GM23338 (cell line): ENCODE measurements at regions not wholly inside any gene's neighbourhood (a gene's known extent, or its start where the extent isn't known, plus 50 kb on each side); places are given as distances from the start of the nearest gene placed in this dataset.

Experiments used
- ATAC-seq: fragments of 200-7000 bp; cut with Tn5 transposase; 3 replicates; pipeline ENCODE4 v1.9.1; 2020
- DNase-seq: peaks from one replicate; pipeline ENCODE4 v3.0.0-alpha.2; 2015; ENCODE audit warnings: low spot score
- H2AFZ ChIP-seq: fragments of 200-600 bp; sonication (generic); 2 replicates; pipeline ENCODE4 v1.8.0; 2016; ENCODE audit warnings: antibody characterized with exemption, mild to moderate bottlenecking, moderate library complexity
- H3F3A ChIP-seq: fragments of 200-600 bp; sonication (generic); replicated peaks from 2 replicates; pipeline ENCODE4 v1.8.0; 2017; ENCODE audit warnings: antibody characterized with exemption, mixed run types, low read depth
- H3K27ac ChIP-seq: fragments of 200-600 bp; sonication (generic); 2 replicates; pipeline ENCODE4 v1.6.1; 2016; ENCODE audit warnings: low read depth
- H3K27me3 ChIP-seq: fragments of 200-600 bp; sonication (generic); 2 replicates; pipeline ENCODE4 v1.8.0; 2016; ENCODE audit warnings: mild to moderate bottlenecking, mixed run types, moderate library complexity; ENCODE audit not compliant: insufficient read depth
- H3K36me3 ChIP-seq: fragments of 200-600 bp; sonication (generic); 2 replicates; pipeline ENCODE4 v1.8.0; 2016; ENCODE audit warnings: mild to moderate bottlenecking; ENCODE audit not compliant: insufficient read depth
- H3K4me1 ChIP-seq: fragments of 200-600 bp; sonication (generic); 2 replicates; pipeline ENCODE4 v1.8.0; 2016; ENCODE audit warnings: mild to moderate bottlenecking, moderate library complexity; ENCODE audit not compliant: insufficient read depth
- H3K4me2 ChIP-seq: fragments of 200-600 bp; sonication (generic); 2 replicates; pipeline ENCODE4 v1.7.1; 2017; ENCODE audit warnings: mixed run types
- H3K4me3 ChIP-seq: fragments of 200-600 bp; sonication (generic); 2 replicates; pipeline ENCODE4 v1.6.1; 2016; ENCODE audit warnings: mixed run types
- H3K79me2 ChIP-seq: fragments of 200-600 bp; sonication (generic); replicated peaks from 2 replicates; pipeline ENCODE4 v1.8.0; 2017; ENCODE audit warnings: mild to moderate bottlenecking; ENCODE audit not compliant: insufficient read depth
- H3K9me2 ChIP-seq: fragments of 200-600 bp; sonication (generic); 2 replicates; pipeline ENCODE4 v1.8.0; 2017; ENCODE audit not compliant: insufficient read depth
- H4K20me1 ChIP-seq: fragments of 200-600 bp; sonication (generic); replicated peaks from 2 replicates; pipeline ENCODE4 v1.8.0; 2017; ENCODE audit warnings: mild to moderate bottlenecking; ENCODE audit not compliant: insufficient read depth
- H3K27ac Mint-ChIP-seq: 2 replicates; pipeline ENCODE4 v1.8.0; 2020; ENCODE audit warnings: inconsistent platforms, mild to moderate bottlenecking, moderate library complexity, mixed read lengths
- H3K27me3 Mint-ChIP-seq: 3 replicates; pipeline ENCODE4 v1.8.0; 2022; ENCODE audit warnings: low read depth, mild to moderate bottlenecking, moderate library complexity, mixed read lengths, inconsistent platforms; ENCODE audit not compliant: insufficient read depth, poor library complexity
- H3K36me3 Mint-ChIP-seq: 3 replicates; pipeline ENCODE4 v1.8.0; 2021; ENCODE audit warnings: low read depth, mild to moderate bottlenecking, inconsistent platforms, moderate library complexity, mixed read lengths
- H3K4me1 Mint-ChIP-seq: 3 replicates; pipeline ENCODE4 v1.8.0; 2020; ENCODE audit warnings: mild to moderate bottlenecking, inconsistent platforms, mixed read lengths
- H3K4me3 Mint-ChIP-seq: 3 replicates; pipeline ENCODE4 v1.8.0; 2021; ENCODE audit warnings: moderate library complexity, mild to moderate bottlenecking, inconsistent platforms, mixed read lengths
- H3K9me3 Mint-ChIP-seq: 3 replicates; pipeline ENCODE4 v1.8.0; 2020; ENCODE audit warnings: moderate library complexity, mild to moderate bottlenecking, inconsistent platforms, mixed read lengths
- CREB1 ChIP-seq: fragments of 250-450 bp; sonication (Bioruptor Pico); IDR thresholded peaks from 2 replicates; pipeline ENCODE4 v1.5.0; 2020; ENCODE audit warnings: low read depth, mild to moderate bottlenecking, moderate library complexity
- CTCF ChIP-seq, 2 experiments: fragments of 200-600 bp in 1 of 2; sonication (generic) in 1 of 2; conservative IDR thresholded peaks; 2 replicates each; pipeline versions ENCODE4 v1.5.1 to v1.6.1; 2016 to 2017; ENCODE audit warnings: antibody characterized with exemption in 2 of 2, low read depth in 2 of 2, mild to moderate bottlenecking in 2 of 2, moderate library complexity in 1 of 2
- ETS1 ChIP-seq: IDR thresholded peaks from 2 replicates; pipeline ENCODE4 v1.6.1; 2016; ENCODE audit warnings: antibody characterized with exemption
- EZH2 ChIP-seq: fragments of 200-600 bp; sonication (generic); IDR thresholded peaks from one replicate; pipeline ENCODE4 v1.8.0; 2017; ENCODE audit warnings: antibody characterized with exemption, mild to moderate bottlenecking, low read depth; ENCODE audit not compliant: unreplicated experiment
- EZH2phosphoT487 ChIP-seq: fragments of 200-600 bp; sonication (generic); IDR thresholded peaks from one replicate; pipeline ENCODE4 v1.8.1; 2018; ENCODE audit warnings: antibody characterized with exemption; ENCODE audit not compliant: unreplicated experiment
- JUNB ChIP-seq: IDR thresholded peaks from one replicate; pipeline ENCODE4 v1.6.1; 2016; ENCODE audit warnings: antibody characterized with exemption; ENCODE audit not compliant: unreplicated experiment
- NANOG ChIP-seq: IDR thresholded peaks from 2 replicates; pipeline ENCODE4 v1.6.1; 2016; ENCODE audit warnings: antibody characterized with exemption, borderline replicate concordance
- POLR2AphosphoS5 ChIP-seq: IDR thresholded peaks from 2 replicates; pipeline ENCODE4 v1.6.1; 2016; ENCODE audit warnings: antibody characterized with exemption, low read depth
- REST ChIP-seq: IDR thresholded peaks from one replicate; pipeline ENCODE4 v1.6.1; 2018; ENCODE audit warnings: antibody characterized with exemption; ENCODE audit not compliant: unreplicated experiment
- STAT1 ChIP-seq: IDR thresholded peaks from one replicate; pipeline ENCODE4 v1.6.1; 2016; ENCODE audit warnings: antibody characterized with exemption; ENCODE audit not compliant: unreplicated experiment
- ZNF331 ChIP-seq: fragments of 250-450 bp; sonication (Bioruptor Pico); IDR thresholded peaks from 2 replicates; pipeline ENCODE4 v1.5.0; 2020; ENCODE audit warnings: low read depth, mild to moderate bottlenecking, moderate library complexity

- H3K4me3 Mint-ChIP-seq = no peak overlapping the region
- no peaks in the 10 kb centered on the region for H4K20me1 ChIP-seq
- H3F3A ChIP-seq = no peaks in the 10 kb centered on the region
- no peak for DNase-seq
- no peaks in the 10 kb centered on the region for H3K9me3 Mint-ChIP-seq
- no peak overlapping the region for H3K27ac Mint-ChIP-seq
- H3K4me1 Mint-ChIP-seq = no peaks in the 10 kb centered on the region
- H3K4me2 ChIP-seq = no peak overlapping the region
- no peaks in the 10 kb centered on the region for H3K27me3 Mint-ChIP-seq
- H3K27ac ChIP-seq = no peak overlapping the region
- H3K9me2 ChIP-seq = peaks cover 6% of the 10 kb centered on the region; the same call in 1 of the 2 replicates
- TF ChIP-seq EZH2phosphoT487 (no peak), NANOG (no peak), CTCF (conservative IDR thresholded peaks at IDR 0.05; ENCODE audit: low read depth in 2 of 2) (no peak), STAT1 (no peak), POLR2AphosphoS5 (no peak), EZH2 (no peak), REST (no peak), JUNB (no peak), CREB1 (CRISPR knock-in tag) (no peak), ETS1 (no peak)
- no peaks in the 10 kb centered on the region for H3K36me3 Mint-ChIP-seq
- H2AFZ ChIP-seq = no peak overlapping the region
- no peak overlapping the region for H3K4me3 ChIP-seq
- H3K27me3 ChIP-seq = no peaks in the 10 kb centered on the region
- no peak for ATAC-seq
- no peaks in the 10 kb centered on the region for H3K79me2 ChIP-seq
- no peaks in the 10 kb centered on the region for H3K36me3 ChIP-seq
- H3K4me1 ChIP-seq = no peaks in the 10 kb centered on the region
Observed at GRCh38 chr9:18194316-18194715, 279.6 kb upstream of the ADAMTSL1 start.

- Mint-ChIP-seq H3K4me1 (no peaks in the 10 kb centered on the region), H3K27me3 (no peaks in the 10 kb centered on the region), H3K27ac (no peak overlapping the region), H3K4me3 (no peak overlapping the region), H3K36me3 (no peaks in the 10 kb centered on the region), H3K9me3 (no peaks in the 10 kb centered on the region)
- Histone ChIP-seq H3K79me2 (no peaks in the 10 kb centered on the region), H3K4me1 (no peaks in the 10 kb centered on the region), H3F3A (no peaks in the 10 kb centered on the region), H3K4me3 (no peak overlapping the region), H3K36me3 (no peaks in the 10 kb centered on the region), H3K27me3 (no peaks in the 10 kb centered on the region), H3K27ac (no peak overlapping the region), H3K9me2 (peaks cover 6% of the 10 kb centered on the region; the same call in 1 of the 2 replicates), H3K4me2 (no peak overlapping the region), H2AFZ (no peak overlapping the region), H4K20me1 (no peaks in the 10 kb centered on the region)
- DNase-seq (no peak), ATAC-seq (no peak)
- TF ChIP-seq EZH2 (no peak), NANOG (no peak), EZH2phosphoT487 (no peak), REST (no peak), JUNB (no peak), CREB1 (CRISPR knock-in tag) (no peak), STAT1 (no peak), ZNF331 (no peak)
Observed at GRCh38 chr9:18195223-18195622, 278.7 kb upstream of the ADAMTSL1 start.
